ENCODE measurements at regions not wholly inside any gene's neighbourhood (a gene's known extent, or its start where the extent isn't known, plus 50 kb on each side); places are given as distances from the start of the nearest gene placed in this dataset.

DNA sequence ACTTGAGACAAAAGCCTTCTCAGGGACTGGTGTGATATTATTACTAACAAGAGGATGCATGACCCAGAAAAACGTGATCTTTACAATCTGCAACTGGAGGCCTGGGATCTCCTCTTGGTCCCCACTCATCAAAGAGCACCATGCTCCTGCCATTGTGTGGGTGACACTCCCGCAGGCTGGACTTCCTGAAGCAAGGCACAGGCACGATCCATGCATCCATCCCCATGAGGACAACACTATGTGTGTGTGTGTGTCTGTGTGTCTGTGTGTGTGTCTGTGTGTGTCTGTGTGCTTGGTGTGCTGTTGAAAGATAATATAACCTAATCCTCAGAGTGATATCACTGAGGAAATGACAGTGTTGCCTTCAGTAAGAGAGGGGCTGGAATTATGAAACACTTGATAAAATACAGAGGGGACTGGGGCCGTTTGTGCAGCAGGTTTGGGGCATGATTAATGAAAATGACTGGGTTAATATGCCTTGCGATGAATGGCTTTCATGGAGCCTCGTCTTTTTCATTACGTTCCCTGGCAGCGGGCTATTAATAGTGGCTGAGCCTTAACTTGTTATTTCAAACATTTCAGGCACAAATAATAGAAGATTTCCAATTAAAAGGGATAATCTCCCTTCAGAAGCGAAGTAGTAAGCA is 180.8 kb upstream of the TCERG1L start:
- no peak for DNase-seq

- no peak for DNase-seq
These were observed 181.9 kb upstream of the TCERG1L start for GRCh38 chr10:131493432-131493831.

GRCh38 chr10:131494451-131494850 is 182.9 kb upstream of the TCERG1L start:
- no peak for DNase-seq

DNA sequence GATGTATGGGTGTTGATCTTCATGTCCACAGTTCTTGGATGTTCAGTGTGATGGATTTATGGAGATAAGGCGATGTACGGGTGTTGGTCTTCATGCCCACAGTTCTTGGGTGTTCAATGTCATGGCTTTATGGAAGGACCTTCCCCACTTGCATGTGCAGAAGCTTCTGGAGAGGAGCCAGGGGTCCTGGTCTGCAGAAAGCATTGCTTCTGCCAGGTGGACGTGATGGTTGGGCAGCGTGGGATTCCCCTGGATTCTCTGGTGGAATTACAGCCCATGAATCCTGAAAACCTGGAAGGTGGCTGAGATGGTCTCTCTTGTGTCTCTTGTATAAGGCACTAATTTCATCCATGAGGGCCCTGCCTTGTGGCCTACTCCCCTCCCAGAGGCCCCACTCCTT is 183.7 kb upstream of the TCERG1L start:
- DNase-seq = no peak

DNA sequence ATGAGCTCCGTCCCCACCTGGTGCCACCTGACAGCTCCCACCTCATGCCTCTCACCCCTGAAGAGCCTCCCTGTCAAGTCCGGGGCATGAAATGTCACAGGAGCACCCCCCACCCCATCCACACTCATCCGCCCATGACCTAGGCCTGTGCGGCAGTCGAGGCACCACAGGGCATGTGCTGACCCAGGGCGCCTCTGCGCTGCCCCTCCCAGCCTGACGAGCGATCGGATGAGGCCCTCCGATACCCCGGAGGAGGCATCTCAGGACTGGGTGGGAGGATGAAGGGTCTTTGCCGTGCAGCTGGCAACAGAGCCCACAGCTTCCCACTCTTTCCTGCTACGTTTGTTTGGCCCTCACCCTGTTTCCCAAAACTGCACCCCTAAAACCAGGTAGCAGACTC is 184.4 kb upstream of the TCERG1L start:
- no peak for DNase-seq

DNA sequence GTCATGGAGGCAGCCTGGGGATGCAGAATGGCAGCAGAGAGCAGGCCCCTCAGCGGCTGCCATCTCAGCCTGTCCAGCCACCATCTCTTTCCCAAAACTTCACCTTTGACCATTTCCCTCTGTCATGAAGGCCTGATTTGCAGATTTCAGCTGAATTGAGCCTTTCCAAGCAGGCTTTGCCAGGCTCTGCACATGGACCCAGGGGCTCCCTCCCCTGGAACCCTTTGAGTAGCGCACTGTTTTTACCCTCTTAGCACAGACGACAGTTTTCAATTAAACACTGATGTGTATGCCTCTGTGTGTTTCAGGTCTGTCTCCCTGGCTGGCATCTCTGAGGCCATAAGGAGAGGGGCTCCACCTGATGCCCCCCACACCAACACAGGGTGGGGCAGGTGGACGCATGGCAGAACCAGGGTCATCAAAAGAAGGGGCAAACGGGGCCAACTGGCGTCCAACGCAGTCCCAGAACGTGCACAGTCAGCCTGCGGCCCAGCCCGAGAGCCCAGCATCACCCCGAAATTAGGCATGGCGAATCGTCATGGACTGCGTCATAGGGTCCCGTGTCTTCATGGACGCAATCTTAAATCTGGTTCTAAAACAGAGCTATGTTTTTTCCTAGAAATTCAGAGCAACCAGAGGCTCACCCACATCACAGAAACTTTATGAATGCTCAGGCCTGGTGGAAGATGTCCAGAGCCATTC is 185.0 kb upstream of the TCERG1L start:
- DNase-seq = no peak

DNA sequence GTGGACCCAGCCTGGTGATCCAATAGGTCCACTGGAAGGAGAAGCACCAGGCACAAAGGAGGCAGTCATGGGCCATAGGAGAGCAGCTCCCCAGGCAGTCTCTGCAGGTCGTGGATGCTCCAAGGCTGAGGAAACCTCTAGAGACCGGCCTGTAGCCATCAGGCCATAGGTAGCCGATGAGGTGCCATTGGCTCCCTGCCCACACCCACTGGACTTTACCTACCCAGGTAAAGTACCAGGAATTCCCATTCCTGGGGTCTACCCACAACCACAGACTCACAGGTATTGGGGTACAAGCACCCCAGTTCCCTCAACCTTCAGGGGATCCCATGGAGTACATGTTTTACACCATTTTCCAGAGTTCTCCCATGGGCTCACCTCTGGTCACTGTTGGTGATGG is 188.0 kb upstream of the TCERG1L start:
- no peak for DNase-seq

DNA sequence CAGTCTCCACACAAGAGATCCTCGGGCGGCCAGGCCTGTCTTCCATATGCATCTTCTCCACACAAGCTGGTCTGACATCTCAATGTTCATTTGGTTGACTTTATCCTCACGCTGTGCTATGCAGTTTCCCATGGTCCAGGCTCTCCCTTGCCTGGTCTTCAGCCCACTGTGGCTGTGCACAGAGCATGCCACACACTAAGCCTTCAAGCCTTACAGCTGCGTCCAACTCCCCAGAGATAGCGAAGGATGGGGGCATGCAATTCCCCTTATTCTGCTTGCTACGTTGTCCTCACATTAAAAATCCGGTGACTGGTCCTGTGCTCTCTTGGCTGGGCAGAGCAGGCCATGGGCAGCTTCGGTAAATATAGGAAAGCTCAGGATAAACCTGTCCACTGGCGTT is 188.7 kb upstream of the TCERG1L start:
- DNase-seq = no peak

- DNase-seq = no peak
These were observed 189.4 kb upstream of the TCERG1L start for GRCh38 chr10:131500892-131501291.

GRCh38 chr10:131503992-131504391 is 192.5 kb upstream of the TCERG1L start:
- no peak for DNase-seq

GRCh38 chr10:131511391-131511790 is 199.9 kb upstream of the TCERG1L start:
- no peak for DNase-seq

- DNase-seq = no peak
These were observed 201.3 kb upstream of the TCERG1L start for GRCh38 chr10:131512852-131513251.

DNA sequence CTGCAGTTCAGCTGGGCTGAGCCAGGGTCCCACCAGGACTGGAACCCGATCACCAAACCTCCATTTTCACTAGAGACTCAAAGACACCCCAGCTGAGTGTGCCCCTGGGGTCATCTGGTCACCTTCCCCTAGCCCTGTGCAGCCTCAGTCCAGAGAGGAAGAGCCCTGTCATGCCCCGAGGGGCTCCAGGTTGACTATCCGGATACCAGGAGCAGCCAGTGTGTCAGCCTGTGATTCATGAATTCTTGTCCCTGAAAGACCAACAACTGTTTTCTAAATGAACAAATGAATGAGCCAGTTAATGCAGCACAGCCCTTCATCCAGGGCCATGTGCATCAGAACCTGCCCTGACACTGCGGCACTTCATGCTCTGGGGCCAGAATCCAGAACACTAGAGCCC is 201.9 kb upstream of the TCERG1L start:
- DNase-seq = no peak

- no peak for DNase-seq
These were observed 202.4 kb upstream of the TCERG1L start for GRCh38 chr10:131513901-131514300.

DNA sequence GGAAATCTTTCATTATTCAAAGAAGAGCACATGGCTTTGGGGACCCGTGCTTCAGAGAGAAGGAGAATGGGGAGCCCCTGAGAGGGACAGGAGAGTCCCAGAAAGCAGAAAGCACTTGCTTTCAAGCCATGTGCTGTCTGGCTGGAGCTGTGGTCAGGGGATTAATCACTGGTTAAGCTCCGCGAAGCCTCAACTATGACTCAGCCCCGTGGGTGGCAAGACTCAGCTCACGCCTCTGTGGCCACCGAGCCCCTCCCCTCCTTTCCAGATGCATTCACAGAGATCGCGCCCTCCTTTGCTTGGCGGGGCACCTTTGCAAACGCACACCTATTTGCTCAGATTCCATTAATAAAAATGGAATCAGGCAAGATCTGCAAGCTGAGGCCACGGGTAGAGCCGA is 202.9 kb upstream of the TCERG1L start:
- DNase-seq = peak; percentile 71

DNA sequence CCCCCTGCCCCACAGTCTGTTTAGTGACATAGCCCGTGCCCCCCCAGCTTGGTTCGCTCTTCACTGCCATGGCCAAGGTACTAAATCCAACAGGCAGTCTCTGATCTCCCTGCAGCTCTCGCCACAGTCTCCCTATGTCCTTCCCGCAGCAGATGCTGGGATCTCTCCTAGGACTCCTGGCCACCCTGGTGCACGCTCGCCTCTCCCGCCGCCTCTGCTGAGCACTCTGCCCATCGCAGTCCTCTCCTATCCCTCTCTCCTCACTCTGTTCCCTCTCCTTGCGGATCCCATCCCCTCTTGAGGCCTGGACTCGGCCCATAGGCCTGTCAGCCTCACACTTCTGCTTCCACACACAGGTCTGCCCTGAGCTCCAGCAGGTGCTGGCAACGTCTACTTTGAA is 204.8 kb upstream of the TCERG1L start:
- DNase-seq = no peak

GRCh38 chr10:131517781-131518180 is 206.3 kb upstream of the TCERG1L start:
- DNase-seq = no peak

DNA sequence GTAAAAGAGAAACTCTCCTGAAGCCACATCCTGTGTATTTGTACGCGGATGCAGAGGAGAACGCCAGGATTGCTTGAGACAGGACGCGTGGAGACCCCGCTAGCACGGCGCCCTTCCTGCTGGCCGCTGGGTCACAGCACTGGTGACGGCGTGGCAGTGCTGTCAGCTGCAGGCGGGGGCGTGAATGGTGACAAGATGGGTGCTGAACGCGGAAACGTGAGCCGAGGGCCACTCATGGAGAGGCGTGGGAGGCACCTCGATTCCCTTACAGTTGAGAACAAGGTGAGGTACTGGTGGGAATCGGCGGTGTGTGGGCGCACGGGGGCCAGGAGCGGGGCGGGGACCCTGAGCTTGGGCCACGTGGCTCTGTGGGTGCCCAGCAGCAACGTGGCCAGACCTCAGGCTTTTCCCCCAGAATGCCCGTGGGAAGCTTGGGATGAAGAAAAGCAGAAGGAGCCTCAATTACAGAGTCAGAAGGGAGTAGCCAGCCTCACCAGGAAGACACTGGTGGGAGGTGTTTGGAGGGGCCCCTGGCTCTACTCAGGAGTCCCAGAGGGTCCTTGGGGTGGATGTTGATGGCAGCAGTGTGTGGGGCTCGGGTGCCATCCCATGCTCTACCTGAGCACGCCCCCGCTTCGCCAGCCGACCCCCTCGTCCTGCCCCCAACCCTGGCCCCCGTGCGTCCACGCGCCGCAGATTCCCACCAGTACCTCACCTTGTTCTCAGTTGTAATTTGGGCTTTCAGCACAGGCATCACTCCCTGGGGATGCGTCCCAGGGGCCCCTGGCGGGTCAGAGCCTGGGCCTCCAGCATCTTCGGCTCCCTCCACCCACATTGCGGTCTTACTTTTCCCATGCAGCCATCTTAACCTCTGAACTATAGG is 208.4 kb upstream of the TCERG1L start:
- DNase-seq = no peak

- DNase-seq = no peak
These were observed 220.0 kb upstream of the TCERG1L start for GRCh38 chr10:131531265-131532190.

GRCh38 chr10:131532291-131532690 is 220.8 kb upstream of the TCERG1L start:
- no peak for DNase-seq

DNA sequence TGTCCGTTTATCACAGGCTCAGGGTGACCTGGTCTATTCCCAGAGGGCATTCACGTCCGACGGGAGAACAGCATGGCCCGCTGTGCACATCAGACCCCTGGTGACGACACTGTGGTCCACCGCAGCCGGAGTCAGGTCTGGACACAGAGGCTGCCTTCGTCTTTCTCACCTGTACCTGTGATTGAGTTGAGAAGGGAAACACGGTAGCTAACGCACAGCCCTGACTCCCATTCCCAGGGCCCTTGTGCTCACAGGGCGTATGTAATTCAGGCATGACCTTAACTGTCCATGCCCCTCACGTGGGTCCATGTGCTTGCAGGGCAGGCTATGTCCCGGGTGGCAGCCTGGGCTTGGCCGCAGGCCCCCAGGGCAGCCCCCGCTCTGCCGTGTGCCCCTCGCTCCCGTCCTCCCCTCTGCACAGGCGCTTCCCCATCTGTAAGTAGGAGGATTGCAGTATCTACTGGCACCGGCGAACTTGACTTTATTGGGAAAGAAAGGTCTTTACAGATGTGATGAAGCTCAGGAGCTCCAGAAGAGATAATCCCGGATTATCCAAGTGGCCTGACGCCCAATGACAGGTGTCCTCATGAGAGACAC is 221.3 kb upstream of the TCERG1L start:
- no peak for DNase-seq

- DNase-seq = no peak
These were observed 222.5 kb upstream of the TCERG1L start for GRCh38 chr10:131533846-131534526.
